ENCODE measurements at regions not wholly inside any gene's neighbourhood (a gene's known extent, or its start where the extent isn't known, plus 50 kb on each side); places are given as distances from the start of the nearest gene placed in this dataset.

GRCh38 chr21:36236052-36236730, 79.6 kb downstream of the DOP1B start:
- Mint-ChIP-seq H3K4me3 (peak overlapping the region; percentile 0), H3K4me1 (peaks cover 33% of the 10 kb centered on the region), H3K27ac (peak overlapping the region; percentile 20), H3K9me3 (no peaks in the 10 kb centered on the region), H3K36me3 (peaks cover 44% of the 10 kb centered on the region), H3K27me3 (no peaks in the 10 kb centered on the region)
- ATAC-seq = peak; percentile 93

GRCh38 chr21:36237441-36237840, 80.8 kb downstream of the DOP1B start:
- Mint-ChIP-seq H3K27me3 (no peaks in the 10 kb centered on the region), H3K27ac (no peak overlapping the region), H3K9me3 (no peaks in the 10 kb centered on the region), H3K4me1 (peaks cover 35% of the 10 kb centered on the region), H3K4me3 (no peak overlapping the region), H3K36me3 (peaks cover 35% of the 10 kb centered on the region)
- no peak for ATAC-seq

DNA sequence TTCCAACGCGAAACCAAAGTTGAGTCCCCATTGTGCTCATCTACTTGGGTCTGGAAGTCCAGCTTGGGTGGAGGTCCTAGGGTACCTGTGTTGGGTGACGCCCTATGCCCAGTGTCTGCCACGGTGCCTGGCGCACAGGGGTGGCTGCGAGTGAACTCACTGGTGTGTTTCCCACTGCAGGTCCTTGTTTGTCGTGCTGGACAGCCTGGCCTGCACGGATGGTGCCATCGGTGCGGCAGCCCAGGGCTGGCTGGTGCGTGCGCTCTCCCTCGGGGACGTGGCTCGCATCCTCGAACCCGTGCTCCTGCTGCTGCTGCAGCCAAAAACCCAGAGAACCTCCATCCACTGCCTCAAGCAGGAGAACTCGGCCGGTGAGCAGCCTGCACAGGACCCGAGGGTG, 80.4 kb upstream of the MORC3 start:
- no peak overlapping the region for H3K4me3 Mint-ChIP-seq
- H3K27ac Mint-ChIP-seq = no peak overlapping the region
- peaks cover 24% of the 10 kb centered on the region for H3K4me1 Mint-ChIP-seq
- peaks cover 31% of the 10 kb centered on the region for H3K36me3 Mint-ChIP-seq
- ATAC-seq = no peak
- H3K27me3 Mint-ChIP-seq = no peaks in the 10 kb centered on the region
- no peaks in the 10 kb centered on the region for H3K9me3 Mint-ChIP-seq

DNA sequence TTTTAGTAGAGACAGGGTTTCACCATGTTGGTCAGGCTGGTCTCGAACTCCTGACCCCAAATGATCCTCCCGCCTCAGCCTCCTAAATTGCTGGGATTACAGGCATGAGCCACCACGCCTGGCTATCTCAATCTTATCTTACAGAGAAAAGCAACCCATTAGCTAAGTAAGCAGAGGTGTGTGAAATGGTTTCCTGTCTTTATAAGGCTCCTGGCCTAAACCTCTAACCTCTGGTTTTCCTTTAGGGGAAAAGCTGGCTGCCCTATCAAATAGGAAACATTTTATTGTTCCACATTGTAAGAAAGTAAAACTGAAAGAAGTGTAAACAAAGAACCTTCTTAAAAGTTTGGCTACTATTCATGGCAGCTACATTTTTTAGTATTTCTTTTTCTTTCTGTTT, 78.3 kb upstream of the MORC3 start:
- ATAC-seq = no peak

DNA sequence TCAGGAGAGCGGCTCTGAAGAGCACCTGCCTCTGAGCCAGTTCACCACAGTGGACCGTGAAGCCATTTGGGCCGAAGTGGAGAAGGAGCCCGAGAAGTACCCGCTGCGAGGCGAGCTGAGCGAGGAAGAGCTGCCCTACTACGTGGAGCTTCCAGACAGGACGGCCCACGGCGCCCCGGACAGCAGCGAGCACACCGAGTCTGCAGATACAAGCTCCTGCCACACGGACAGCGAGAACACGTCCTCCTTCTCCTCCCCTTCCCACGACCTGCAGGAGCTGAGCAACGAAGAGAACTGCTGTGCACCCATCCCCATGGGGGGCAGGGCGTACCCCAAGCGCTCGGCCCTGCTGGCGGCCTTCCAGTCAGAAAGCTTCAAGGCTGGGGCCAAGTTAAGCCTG, 74.9 kb upstream of the MORC3 start:
- H3K27ac Mint-ChIP-seq = no peak overlapping the region
- H3K4me1 Mint-ChIP-seq = peaks cover 6% of the 10 kb centered on the region
- H3K4me3 Mint-ChIP-seq = no peak overlapping the region
- no peaks in the 10 kb centered on the region for H3K9me3 Mint-ChIP-seq
- peaks cover 64% of the 10 kb centered on the region for H3K36me3 Mint-ChIP-seq
- no peaks in the 10 kb centered on the region for H3K27me3 Mint-ChIP-seq
- no peak for ATAC-seq

More for the DNA sequence above, 78.3 kb upstream of the MORC3 start:
- H3K36me3 Mint-ChIP-seq = peaks cover 49% of the 10 kb centered on the region
- H3K9me3 Mint-ChIP-seq = no peaks in the 10 kb centered on the region
- no peaks in the 10 kb centered on the region for H3K27me3 Mint-ChIP-seq
- H3K4me1 Mint-ChIP-seq = peaks cover 6% of the 10 kb centered on the region
- peak overlapping the region; percentile 74 for H3K27ac Mint-ChIP-seq
- no peak overlapping the region for H3K4me3 Mint-ChIP-seq

- H3K27ac Mint-ChIP-seq = no peak overlapping the region
- H3K27me3 Mint-ChIP-seq = no peaks in the 10 kb centered on the region
- no peak overlapping the region for H3K4me3 Mint-ChIP-seq
- no peak for ATAC-seq
- H3K9me3 Mint-ChIP-seq = no peaks in the 10 kb centered on the region
- peaks cover 6% of the 10 kb centered on the region for H3K4me1 Mint-ChIP-seq
- peaks cover 70% of the 10 kb centered on the region for H3K36me3 Mint-ChIP-seq
Observed at GRCh38 chr21:36245649-36246048, 74.3 kb upstream of the MORC3 start.

- Mint-ChIP-seq H3K36me3 (peaks cover 75% of the 10 kb centered on the region), H3K9me3 (no peaks in the 10 kb centered on the region), H3K4me1 (peaks cover 6% of the 10 kb centered on the region), H3K27me3 (no peaks in the 10 kb centered on the region), H3K27ac (no peak overlapping the region), H3K4me3 (no peak overlapping the region)
- no peak for ATAC-seq
Observed at GRCh38 chr21:36246080-36246631, 73.8 kb upstream of the MORC3 start.

DNA sequence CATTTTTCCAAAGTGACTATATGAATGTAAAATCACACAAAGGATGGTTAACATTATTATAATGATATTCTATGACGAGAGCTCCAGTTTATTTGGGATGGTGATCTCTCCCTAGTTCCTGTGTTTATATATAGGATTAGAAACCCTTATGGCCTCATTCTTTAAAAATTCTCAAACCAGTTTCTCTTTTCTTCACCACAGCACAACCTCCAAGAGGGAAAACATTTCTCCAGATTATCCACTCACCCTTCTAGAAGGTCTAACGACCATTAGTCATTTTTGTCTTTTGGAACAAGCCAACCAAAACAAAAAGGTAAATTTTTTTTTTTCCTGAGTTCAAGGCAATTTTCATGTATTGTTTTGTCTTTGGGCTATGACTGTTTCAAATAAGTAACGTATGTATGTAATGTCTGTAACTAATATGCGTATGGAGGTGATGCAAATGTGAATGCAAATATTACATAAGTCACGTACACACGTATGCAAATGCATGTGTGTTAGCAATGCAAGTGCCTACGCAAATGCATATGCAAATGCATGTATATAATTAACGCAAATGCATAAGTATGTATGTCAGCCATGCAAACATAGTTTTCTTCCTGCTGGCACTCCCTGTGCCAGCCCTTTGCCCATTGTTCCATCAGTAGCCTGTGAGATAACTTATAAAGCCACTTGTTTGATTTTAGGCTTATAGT, 72.5 kb upstream of the MORC3 start:
- H3K9me3 Mint-ChIP-seq = no peaks in the 10 kb centered on the region
- H3K27ac Mint-ChIP-seq = no peak overlapping the region
- no peak for ATAC-seq
- H3K4me1 Mint-ChIP-seq = peaks cover 5% of the 10 kb centered on the region
- peaks cover 80% of the 10 kb centered on the region for H3K36me3 Mint-ChIP-seq
- H3K27me3 Mint-ChIP-seq = no peaks in the 10 kb centered on the region
- H3K4me3 Mint-ChIP-seq = no peak overlapping the region

GRCh38 chr21:36249576-36250422, 70.2 kb upstream of the MORC3 start:
- peaks cover 78% of the 10 kb centered on the region for H3K36me3 Mint-ChIP-seq
- H3K27me3 Mint-ChIP-seq = no peaks in the 10 kb centered on the region
- peak overlapping the region; percentile 42 for H3K27ac Mint-ChIP-seq
- H3K4me1 Mint-ChIP-seq = peaks cover 23% of the 10 kb centered on the region
- ATAC-seq = no peak
- H3K9me3 Mint-ChIP-seq = no peaks in the 10 kb centered on the region
- no peak overlapping the region for H3K4me3 Mint-ChIP-seq

DNA sequence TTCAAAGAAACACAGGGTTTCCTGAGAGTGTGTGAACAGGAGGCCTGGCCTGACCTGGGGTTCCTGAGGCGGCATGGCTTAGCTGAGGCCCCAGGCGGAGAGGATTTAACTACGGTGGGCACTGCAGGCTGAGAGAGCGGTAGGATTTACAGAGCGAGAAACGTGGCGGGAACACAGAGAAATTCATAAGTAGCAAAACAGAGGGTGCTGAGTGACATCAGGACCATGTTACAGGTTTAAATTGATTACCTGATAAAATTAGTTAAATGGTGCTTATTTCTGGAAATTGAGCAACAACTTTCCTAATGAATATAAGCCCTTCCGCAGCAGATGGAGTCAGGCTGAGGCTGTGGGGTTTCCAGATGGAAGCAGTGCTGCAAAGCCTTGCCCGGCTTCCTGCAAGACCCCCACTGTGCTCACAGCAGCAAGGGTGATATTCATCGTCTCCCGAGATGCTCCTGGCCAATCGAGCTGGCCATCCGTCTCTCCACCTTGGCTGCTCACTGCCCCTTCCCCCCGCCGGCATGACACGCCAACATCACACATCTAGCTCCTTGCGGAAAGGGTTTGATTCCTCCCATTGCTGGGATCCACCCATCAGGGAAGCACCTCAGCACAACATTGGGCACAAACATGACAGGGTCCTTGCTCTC, 69.4 kb upstream of the MORC3 start:
- Mint-ChIP-seq H3K36me3 (peaks cover 73% of the 10 kb centered on the region), H3K4me3 (no peak overlapping the region), H3K27ac (peak overlapping the region; percentile 42), H3K4me1 (peaks cover 31% of the 10 kb centered on the region), H3K27me3 (no peaks in the 10 kb centered on the region), H3K9me3 (no peaks in the 10 kb centered on the region)
- ATAC-seq = no peak

DNA sequence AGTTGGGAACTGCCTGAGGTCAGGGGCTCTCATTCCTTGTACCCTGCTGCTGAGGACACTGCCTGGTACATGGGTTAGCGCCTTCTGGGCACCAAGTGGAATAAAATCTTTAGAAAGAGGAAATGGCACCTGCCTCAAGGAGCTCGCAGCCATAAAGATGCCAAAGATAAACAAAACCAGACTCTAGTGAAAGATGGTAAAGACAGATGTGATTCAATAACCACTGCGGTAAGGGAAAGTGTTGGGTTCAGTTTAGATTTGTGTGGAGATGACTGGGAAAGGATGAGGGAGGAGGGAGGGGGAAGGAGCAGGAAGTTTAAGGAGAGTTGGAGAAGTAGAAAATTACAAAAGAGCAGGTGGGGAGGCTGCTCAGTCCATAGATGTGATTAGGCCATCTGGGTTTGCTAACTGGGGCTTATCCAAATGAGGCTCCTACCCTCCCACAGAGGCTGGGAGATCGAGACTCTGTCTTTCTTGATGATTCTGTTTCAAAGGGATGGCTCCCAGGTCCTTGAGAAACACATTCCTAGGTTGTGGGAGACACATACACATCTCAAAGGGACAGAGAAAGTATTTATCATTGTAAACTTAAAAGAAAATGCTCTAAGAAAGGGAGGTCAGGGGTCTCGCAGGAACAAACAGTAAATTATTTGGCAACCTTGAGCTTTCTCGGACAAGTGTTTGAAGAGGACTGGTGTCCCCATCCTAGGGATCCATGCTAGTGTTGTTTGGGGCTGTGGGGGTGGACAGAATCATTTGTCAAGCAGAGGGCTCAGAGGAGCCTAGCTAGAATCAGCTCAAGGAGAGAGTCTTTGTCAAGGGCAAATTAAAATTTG, 65.7 kb upstream of the MORC3 start:
- H3K4me1 Mint-ChIP-seq = peaks cover 64% of the 10 kb centered on the region
- peaks cover 5% of the 10 kb centered on the region for H3K9me3 Mint-ChIP-seq
- H3K36me3 Mint-ChIP-seq = peaks cover 65% of the 10 kb centered on the region
- H3K4me3 Mint-ChIP-seq = peak overlapping the region; percentile 80
- no peaks in the 10 kb centered on the region for H3K27me3 Mint-ChIP-seq
- peak overlapping the region; percentile 94 for H3K27ac Mint-ChIP-seq
- ATAC-seq = peak; percentile 65

GRCh38 chr21:36255663-36256062, 64.3 kb upstream of the MORC3 start:
- Mint-ChIP-seq H3K4me3 (peak overlapping the region; percentile 80), H3K4me1 (peaks cover 77% of the 10 kb centered on the region), H3K27ac (peak overlapping the region; percentile 94), H3K27me3 (no peaks in the 10 kb centered on the region), H3K36me3 (peaks cover 54% of the 10 kb centered on the region), H3K9me3 (peaks cover 5% of the 10 kb centered on the region)
- peak; percentile 86 for ATAC-seq

DNA sequence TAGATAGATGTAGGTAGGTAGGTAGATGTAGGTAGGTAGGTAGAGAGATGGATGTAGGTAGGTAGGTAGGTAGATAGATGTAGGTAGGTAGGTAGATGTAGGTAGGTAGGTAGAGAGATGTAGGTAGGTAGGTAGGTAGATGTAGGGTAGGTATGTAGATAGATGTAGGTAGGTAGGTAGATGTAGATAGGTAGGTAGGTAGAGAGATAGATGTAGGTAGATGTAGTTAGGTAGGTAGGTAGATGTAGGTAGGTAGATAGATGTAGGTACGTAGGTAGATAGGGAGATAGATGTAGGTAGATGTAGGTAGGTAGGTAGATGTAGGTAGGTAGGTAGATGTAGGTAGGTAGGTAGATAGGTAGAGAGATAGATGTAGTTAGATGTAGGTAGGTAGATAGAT, 62.3 kb upstream of the MORC3 start:
- peak overlapping the region; percentile 94 for H3K27ac Mint-ChIP-seq
- H3K27me3 Mint-ChIP-seq = no peaks in the 10 kb centered on the region
- H3K4me3 Mint-ChIP-seq = no peak overlapping the region
- peaks cover 46% of the 10 kb centered on the region for H3K36me3 Mint-ChIP-seq
- H3K9me3 Mint-ChIP-seq = peaks cover 5% of the 10 kb centered on the region
- peaks cover 87% of the 10 kb centered on the region for H3K4me1 Mint-ChIP-seq
- no peak for ATAC-seq

All from stimulated activated memory B cell treated with anti-CD40 and anti-IgM and Interleukin-4, amounts not matched to agents 10 μg/mL and 1 μg/mL and 100 μg/mL, for 72 hours (primary cell).